Renal cortex interstitium (tissue), 11 donors: ENCODE measurements at regions not wholly inside any gene's neighbourhood (a gene's known extent, or its start where the extent isn't known, plus 50 kb on each side); places are given as distances from the start of the nearest gene placed in this dataset.

Experiments
- DNase-seq, 11 donors: peaks; one replicate each; pipeline ENCODE4 v3.0.0-alpha.2; 2013; ENCODE audit warnings: low read depth in 9 of 11, low spot score in 4 of 11; ENCODE audit errors: extremely low read depth in 1 of 11

DNA sequence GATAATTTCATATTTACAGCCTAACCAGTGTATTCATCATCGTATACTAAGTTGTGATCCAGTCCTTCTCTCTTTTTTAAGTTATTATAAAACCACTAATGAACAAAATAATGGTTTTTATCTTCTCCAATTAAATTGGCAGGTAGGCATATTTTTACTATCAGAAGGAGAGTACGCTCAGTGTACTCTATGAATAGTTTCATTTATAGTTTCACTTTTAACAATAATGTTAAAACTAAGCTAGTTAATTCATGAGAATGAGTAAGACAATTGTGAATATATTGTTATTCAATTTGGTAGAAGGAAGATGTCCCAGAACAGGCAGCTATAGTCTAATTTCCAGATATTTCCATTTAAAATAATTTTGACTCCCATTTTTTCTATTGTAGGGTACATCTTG is 277.1 kb downstream of the RASSF9 start:
- no peak for DNase-seq

DNA sequence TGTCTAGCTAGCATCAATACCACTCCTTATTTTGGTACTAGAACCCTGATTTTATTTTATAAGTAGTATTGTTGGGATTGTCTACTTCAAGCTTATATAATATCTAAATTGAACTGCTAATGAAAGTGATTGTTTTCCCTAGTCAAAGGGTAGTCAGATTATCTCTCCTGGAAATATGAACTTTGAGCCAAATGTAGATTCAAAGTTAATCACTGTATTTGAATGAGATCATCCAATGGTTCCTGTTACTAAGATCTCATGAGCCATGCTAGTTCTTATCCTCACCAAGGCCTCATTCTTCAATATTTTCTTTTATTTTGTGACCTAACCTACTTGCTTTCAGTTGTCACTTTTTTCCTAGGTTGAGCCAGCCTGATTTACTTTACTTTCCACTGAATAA is 276.7 kb downstream of the RASSF9 start:
- DNase-seq, result no peak

- no peak for DNase-seq
Measured at GRCh38 chr12:85562765-85563164, 273.4 kb downstream of the RASSF9 start.

DNA sequence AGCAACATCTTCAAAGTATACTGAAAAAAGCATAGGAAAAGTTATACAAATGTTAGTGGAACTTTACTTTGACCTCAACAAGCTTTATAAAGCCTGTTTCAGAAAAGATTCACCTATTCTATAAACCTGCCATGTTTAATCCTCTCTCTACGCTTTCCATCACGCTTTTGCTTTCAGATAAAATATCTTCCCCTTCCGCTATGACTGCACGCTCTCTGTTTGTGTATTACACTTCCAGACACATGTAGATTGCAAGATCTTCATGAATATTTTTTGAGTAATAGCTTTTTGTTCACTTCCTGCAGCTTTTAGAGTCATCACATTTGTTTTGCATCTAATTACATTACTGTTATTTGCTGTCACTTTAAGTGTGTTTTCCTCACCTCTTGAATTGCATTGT is 271.4 kb downstream of the RASSF9 start:
- no peak for DNase-seq

DNA sequence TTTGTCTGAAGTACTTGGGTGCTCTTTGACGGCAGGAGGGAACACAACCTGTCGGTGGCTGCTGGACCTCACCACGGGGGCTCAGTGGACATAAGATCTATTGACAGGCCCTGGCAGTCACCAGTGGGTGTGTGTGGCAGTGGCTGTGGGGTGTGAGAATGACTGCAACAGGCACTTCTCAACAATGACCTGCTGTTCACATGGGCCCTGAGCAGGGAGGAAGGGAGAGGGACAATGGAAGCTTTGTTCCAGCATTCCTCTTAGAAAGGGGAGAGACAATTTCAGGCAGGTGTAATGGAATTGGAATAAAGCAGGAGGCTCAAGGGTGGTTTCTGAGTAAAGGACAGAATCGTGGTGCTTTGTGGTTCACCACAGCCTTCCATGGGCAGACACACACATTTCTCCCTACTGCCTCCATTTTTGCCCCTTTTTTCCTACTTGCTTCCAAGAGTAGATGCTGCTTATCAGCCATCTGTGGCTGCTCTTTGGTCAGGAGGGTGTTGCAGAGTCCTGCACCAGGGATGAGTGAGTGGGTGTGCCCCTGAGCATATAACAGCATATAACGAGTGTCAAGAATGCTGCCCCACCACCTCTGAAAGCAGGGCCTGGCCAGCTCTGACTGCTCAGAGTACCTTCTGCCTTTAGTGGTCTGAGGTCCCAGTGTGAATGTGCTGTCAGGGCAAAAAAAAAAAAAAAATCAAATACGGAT is 267.7 kb downstream of the RASSF9 start:
- no peak for DNase-seq

- no peak for DNase-seq
Measured at GRCh38 chr12:85569261-85569660, 266.9 kb downstream of the RASSF9 start.

GRCh38 chr12:85572956-85573355 is 263.3 kb downstream of the RASSF9 start:
- no peak for DNase-seq

DNA sequence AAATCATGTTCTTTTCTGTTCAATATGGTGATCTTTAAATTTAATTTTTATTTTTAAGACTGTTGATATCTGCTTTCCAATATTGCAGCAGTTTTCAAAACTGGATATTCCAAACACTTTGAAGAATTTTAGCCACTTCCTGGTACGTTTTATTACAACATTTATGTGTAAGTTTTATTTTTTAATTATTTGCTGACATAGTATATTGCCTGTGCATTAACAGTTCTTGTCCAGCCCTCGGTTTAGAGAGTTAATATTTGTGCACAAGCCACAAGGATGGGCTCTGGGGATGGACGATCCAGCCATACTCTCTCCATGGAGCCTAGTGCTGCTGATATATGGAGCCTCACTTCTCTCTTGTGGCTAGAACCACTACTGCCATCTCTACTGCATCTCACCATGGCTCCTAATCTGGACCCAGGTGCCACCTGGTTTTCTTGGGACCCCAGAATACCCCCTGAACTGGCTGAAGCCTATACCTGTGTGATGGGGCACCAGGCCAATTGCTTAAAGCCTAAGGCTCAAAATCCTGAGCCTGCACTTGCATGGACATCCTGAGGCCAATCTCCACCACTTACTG is 262.5 kb downstream of the RASSF9 start:
- DNase-seq, result no peak

DNA sequence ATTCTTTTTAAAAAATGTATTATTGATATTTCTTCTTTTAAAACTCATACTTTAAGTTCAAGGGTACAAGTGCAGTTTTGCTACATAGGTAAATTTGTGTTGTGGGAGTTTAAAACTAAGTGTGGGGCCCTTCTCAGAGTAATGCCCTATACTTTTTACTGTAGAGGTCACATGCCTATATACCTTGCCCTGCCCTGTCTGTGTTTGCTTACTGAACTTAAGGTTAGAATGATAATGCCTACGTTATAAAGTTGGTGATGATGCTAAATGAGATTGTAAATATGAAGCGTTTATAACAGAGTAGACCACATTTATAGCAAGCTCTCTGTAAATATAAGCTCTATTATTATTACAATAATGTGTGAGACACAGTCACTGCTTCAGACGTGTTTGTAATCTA is 261.9 kb downstream of the RASSF9 start:
- DNase-seq, result no peak

GRCh38 chr12:85575120-85576096 is 260.8 kb downstream of the RASSF9 start:
- peak; percentile 21 to 67 (median 46) for DNase-seq

GRCh38 chr12:85580562-85581168 is 255.5 kb downstream of the RASSF9 start:
- DNase-seq, result peak in 2 of 11 donors; percentile 5 to 7

DNA sequence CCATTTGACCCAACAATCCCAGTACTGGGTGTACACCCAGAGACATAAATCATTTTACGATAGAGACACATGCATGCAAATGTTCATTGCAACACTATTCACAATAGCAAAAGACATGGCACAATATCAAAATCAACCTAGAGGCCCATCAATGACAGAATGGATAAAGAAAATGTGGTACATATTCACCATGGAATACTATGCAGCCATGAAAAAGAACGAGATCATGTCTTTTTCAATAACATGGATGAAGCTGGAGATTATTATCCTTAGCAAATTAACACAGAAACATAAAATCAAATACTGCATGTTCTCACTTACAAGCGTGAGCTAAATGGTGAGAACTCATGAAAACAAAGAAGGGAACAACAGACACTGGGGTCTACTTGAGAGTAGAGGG is 249.1 kb downstream of the RASSF9 start:
- no peak for DNase-seq

GRCh38 chr12:85588221-85588620 is 248.0 kb downstream of the RASSF9 start:
- no peak for DNase-seq

DNA sequence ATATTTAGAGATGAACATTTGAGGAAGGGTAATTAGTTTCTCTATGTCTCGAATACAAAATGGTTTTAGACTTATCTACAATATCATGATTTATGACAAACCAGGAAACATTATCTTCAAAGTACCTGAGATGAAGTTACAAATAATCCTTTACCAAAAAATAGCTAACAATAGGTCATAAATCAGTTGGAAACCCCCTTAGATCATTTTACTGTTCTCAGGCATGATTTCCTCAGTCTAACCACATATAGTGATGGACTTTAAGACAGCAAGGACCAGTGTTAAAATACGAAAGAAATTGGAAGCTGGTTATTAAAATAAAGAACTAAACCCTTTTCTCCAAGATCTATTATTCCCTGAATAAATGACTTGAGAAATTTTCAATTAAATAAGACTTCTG is 235.4 kb downstream of the RASSF9 start:
- no peak for DNase-seq

GRCh38 chr12:85603556-85603955 is 232.7 kb downstream of the RASSF9 start:
- no peak for DNase-seq

GRCh38 chr12:85606455-85606854 is 229.8 kb downstream of the RASSF9 start:
- DNase-seq, result no peak

GRCh38 chr12:85609778-85610177 is 226.4 kb downstream of the RASSF9 start:
- DNase-seq, result no peak

- no peak for DNase-seq
Measured at GRCh38 chr12:85610194-85610593, 226.0 kb downstream of the RASSF9 start.

DNA sequence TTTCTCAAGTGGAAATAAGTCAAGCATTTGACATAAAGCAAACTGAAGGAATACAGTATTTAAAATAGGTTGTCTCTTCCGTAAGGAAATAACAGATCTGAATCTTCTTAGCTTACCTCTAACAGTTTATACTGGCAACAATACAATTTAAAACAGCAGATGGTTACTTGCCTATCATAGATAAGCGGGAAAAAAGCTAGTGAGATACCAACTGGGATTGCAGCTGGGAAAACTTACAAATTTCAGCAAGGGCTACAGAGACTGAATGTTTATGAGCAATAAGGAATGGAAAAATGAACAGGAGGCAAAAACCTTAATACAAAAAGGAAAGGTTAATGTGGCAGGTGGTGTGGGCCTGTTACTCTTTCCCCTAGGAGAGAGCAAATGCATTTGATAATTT is 220.0 kb downstream of the RASSF9 start:
- no peak for DNase-seq
